GM12874 (cell line): ENCODE measurements at regions not wholly inside any gene's neighbourhood (a gene's known extent, or its start where the extent isn't known, plus 50 kb on each side); places are given as distances from the start of the nearest gene placed in this dataset.

ENCODE experiments used
- TF ChIP-seq, protein P1 (sequence below): IDR thresholded peaks from 2 replicates; pipeline ENCODE4 v1.5.1; 2011; ENCODE audit warnings: low read depth, mild to moderate bottlenecking, control low read depth, low read length, moderate library complexity; ENCODE audit not compliant: insufficient read depth

DNA sequence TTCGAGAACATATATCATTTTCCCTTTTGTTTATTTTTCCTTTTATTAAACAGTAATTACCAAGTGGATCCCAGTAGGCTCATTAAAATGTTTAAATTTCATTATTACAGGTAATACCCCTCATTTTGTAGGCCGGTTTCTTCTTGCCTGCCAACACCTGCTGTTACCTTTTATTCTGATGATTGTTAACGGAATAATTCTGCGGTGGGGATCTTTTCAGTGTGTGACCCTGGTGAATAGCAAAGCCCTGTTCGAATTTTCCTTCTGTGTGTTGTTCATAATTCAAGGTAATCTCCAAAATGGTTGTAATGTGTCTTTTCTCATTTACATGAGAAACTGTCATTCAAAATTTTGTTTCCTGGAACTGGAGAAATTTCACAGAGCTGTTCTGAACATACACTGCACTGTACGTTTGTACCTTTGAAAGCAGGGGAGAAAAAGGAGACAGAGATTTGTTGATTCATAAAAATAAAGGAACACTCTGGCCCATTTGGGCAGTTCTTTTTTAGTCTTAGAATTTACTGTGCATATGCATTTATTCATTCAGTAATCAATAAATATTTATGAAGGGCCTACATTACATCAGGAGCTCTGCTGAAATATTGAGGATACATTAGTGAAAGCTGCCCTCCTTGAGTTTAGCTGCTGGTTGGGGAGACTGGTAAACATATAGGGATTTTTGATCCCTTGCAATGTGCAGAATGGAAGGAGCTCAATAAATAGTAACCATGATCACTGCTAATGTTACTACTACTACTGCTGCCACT is 502.0 kb downstream of the QKI start:
- TF ChIP-seq, protein P1, sequence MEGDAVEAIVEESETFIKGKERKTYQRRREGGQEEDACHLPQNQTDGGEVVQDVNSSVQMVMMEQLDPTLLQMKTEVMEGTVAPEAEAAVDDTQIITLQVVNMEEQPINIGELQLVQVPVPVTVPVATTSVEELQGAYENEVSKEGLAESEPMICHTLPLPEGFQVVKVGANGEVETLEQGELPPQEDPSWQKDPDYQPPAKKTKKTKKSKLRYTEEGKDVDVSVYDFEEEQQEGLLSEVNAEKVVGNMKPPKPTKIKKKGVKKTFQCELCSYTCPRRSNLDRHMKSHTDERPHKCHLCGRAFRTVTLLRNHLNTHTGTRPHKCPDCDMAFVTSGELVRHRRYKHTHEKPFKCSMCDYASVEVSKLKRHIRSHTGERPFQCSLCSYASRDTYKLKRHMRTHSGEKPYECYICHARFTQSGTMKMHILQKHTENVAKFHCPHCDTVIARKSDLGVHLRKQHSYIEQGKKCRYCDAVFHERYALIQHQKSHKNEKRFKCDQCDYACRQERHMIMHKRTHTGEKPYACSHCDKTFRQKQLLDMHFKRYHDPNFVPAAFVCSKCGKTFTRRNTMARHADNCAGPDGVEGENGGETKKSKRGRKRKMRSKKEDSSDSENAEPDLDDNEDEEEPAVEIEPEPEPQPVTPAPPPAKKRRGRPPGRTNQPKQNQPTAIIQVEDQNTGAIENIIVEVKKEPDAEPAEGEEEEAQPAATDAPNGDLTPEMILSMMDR, result no peak

DNA sequence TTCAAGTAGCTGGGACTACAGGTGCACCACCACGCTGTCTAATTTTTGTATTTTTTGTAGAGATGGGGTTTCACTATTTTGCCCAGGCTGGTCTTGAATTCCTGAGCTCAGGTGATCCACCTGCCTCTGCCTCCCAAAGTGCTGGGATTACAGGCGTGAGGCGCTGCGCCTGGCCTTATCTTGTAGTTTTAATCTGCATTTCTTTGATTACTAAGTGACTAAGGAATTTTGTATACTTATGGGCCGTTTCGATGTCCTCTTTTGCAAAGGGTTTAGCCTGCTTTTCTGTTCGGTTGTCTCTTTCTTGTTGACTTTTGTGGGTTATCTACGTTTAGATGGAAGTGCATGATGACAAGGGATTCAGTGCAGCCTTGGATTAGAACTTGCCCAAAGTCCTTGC is 500.6 kb downstream of the QKI start:
- TF ChIP-seq, protein P1, result no peak

DNA sequence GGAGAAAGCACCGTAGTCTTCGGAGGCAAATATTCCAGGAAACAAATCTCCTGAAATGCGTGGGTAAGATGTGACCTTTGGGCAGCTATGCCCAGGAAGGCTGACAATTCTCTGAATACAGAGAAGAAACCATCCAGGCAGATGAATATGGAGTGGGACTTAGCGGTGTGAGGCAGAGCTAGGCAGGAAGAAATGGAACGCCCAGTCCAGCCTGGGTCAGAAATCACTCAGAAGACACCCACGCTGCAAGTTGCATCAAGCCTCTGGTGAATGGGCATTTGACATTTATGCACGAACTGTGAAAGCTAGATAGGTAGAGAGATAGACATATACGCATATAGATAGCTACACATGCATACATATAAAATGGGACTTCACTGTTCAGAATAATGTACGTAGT is 498.5 kb downstream of the QKI start:
- TF ChIP-seq, protein P1, result no peak

DNA sequence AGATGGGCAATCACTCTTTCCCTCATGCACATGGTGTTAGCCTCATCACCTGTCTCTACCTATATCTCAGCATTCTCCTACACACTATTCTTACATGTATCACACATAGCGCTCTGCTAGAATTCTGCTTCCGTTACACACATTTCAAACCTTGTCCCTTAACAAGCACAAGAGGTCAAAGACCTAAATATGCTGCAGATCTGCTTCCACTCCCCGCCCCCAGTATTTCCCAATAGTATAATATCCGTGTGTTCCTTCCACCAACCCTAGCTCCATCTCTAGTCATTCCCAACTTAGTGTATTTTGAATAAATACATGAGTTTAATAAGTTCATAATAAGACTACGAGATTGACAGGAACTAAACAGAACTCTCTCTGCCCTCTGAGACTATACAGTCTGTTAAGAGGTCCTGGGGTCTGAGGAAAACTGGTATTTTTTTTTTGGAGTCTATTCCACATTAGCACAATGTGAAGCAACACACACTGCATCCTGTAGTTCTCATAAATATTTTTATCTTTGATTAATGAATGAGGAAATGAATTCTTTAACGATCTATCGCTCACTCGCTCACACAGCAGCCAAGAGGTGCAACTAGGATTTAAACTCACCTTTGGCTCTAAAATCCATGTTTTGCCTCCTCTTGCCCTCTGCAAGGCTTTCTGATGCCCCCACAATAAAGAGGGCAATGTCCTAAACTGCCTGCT is 491.6 kb downstream of the QKI start:
- TF ChIP-seq, protein P1, result no peak

DNA sequence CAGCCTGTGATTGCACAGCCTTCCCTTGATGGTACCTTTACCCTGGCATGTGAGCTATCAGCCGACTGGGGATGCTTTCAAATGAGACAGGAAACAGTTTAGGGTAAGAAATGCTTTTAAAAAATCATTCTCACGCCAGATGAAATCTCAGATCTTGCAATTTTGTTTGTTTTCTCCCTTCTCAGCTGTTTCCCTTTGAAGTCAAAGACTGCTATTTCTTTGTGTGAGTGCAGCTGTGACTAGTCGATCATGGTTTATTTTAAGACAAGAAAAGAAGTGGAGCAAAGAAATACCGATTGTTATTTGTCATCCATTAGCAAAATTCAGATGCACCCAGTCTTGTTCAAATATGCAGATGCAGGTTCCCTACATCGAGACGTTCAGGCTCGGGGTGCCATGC is 489.7 kb downstream of the QKI start:
- TF ChIP-seq, protein P1, result no peak

- TF ChIP-seq, protein P1, result no peak
These were observed 489.0 kb downstream of the QKI start for GRCh38 chr6:163903541-163903940.

DNA sequence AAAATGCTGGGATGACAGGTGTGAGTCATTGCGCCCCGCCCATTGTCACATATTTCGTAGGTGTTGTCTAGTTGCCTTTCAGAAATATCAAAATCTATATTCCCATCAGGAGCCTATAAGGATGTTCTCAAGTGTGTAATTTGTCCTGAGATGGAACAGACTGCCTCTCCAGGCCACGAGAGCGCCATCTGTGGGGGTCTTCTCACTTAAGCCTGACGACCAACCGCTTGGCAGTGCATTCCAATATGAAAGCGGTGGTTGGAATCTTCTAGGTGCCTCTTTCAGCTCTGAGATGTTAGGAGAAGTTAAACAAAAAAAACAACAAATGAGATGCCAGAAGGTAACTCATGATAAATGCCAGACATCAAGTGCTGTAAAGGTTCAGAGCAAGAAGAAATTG is 488.5 kb downstream of the QKI start:
- TF ChIP-seq, protein P1, result no peak
